AG04450 (cell line): ENCODE measurements at regions not wholly inside any gene's neighbourhood (a gene's known extent, or its start where the extent isn't known, plus 50 kb on each side); places are given as distances from the start of the nearest gene placed in this dataset.

ENCODE experiments used
- CTCF ChIA-PET: fragments of 300-600, 350-600 bp; formaldehyde crosslinking; extraction: SDS; loops from one replicate; lab custom pipeline; 2022; ENCODE audit warnings: antibody characterized with exemption, inconsistent platforms; lab: Charles Lee
- POLR2A ChIA-PET: fragments of 350-600 bp; formaldehyde crosslinking; extraction: SDS; loops from one replicate; lab custom pipeline; 2021; ENCODE audit warnings: antibody characterized with exemption, inconsistent platforms; lab: Yijun Ruan, JAX
- DNase-seq: peaks from one replicate; pipeline ENCODE4 v3.0.0-alpha.2; 2011; ENCODE audit warnings: low read depth, low spot score
- H3K27ac ChIP-seq: one replicate; pipeline ENCODE4 v1.5.1; 2012; ENCODE audit warnings: low read depth, low read length, control low read depth
- H3K27me3 ChIP-seq: one replicate; pipeline ENCODE4 v1.6.0; 2012; ENCODE audit warnings: low read length; ENCODE audit not compliant: control insufficient read depth, insufficient read depth
- H3K4me3 ChIP-seq: 2 replicates; pipeline ENCODE4 v1.5.1; 2011; ENCODE audit warnings: mild to moderate bottlenecking, low read depth, low read length, control low read depth
- H3K9me3 ChIP-seq: 2 replicates; pipeline ENCODE4 v1.5.1; 2012; ENCODE audit warnings: low read length; ENCODE audit not compliant: control insufficient read depth, insufficient read depth
- CTCF ChIP-seq: IDR thresholded peaks from 2 replicates; pipeline ENCODE4 v1.5.1; 2011; ENCODE audit warnings: low read depth, low read length, control low read depth, inconsistent platforms

- Histone ChIP-seq H3K27me3 (no peaks in the 10 kb centered on the region), H3K9me3 (peaks cover 3% of the 10 kb centered on the region; the same call in 1 of the 2 replicates), H3K27ac (no peak overlapping the region), H3K4me3 (no peak overlapping the region)
- POLR2A ChIA-PET: no interaction called here
- DNase-seq: no peak
- CTCF ChIA-PET: no interaction called here
- TF ChIP-seq CTCF: no peak
Measured at GRCh38 chr18:40866013-40866645, 1088.9 kb upstream of the PIK3C3 start.

- no peak overlapping the region for H3K4me3 ChIP-seq
- ChIA-PET POLR2A (no interaction called here), CTCF (no interaction called here)
- H3K27ac ChIP-seq: no peak overlapping the region
- no peak for TF ChIP-seq CTCF
- no peaks in the 10 kb centered on the region for H3K27me3 ChIP-seq
- DNase-seq: no peak
- peaks cover 3% of the 10 kb centered on the region; the same call in 1 of the 2 replicates for H3K9me3 ChIP-seq
Measured at GRCh38 chr18:40864846-40865245, 1090.2 kb upstream of the PIK3C3 start.

- TF ChIP-seq CTCF: no peak
- peaks cover 3% of the 10 kb centered on the region; the same call in 1 of the 2 replicates for H3K9me3 ChIP-seq
- CTCF ChIA-PET: no interaction called here
- no peak for DNase-seq
- no peaks in the 10 kb centered on the region for H3K27me3 ChIP-seq
- no peak overlapping the region for H3K4me3 ChIP-seq
- POLR2A ChIA-PET: no interaction called here
- no peak overlapping the region for H3K27ac ChIP-seq
Measured at GRCh38 chr18:40863801-40864200, 1091.2 kb upstream of the PIK3C3 start.

GRCh38 chr18:40860189-40860588 lies 1094.8 kb upstream of the PIK3C3 start:
- H3K4me3 ChIP-seq: no peak overlapping the region
- ChIA-PET POLR2A (no interaction called here), CTCF (no interaction called here)
- no peak overlapping the region for H3K27ac ChIP-seq
- DNase-seq: no peak
- no peak for TF ChIP-seq CTCF
- H3K9me3 ChIP-seq: no peaks in the 10 kb centered on the region
- H3K27me3 ChIP-seq: no peaks in the 10 kb centered on the region

GRCh38 chr18:40855661-40856060 lies 1099.4 kb upstream of the PIK3C3 start:
- ChIA-PET POLR2A (no interaction called here), CTCF (interaction anchor here (0.6 kb wide), 1 partner anchor 799 kb away, joined by 5 read pairs; no protein-coding TSS in a partner anchor)
- TF ChIP-seq CTCF: no peak
- no peak overlapping the region for H3K4me3 ChIP-seq
- no peaks in the 10 kb centered on the region for H3K27me3 ChIP-seq
- no peaks in the 10 kb centered on the region for H3K9me3 ChIP-seq
- H3K27ac ChIP-seq: no peak overlapping the region
- DNase-seq: no peak
